GM13976 (cell line): ENCODE measurements at regions not wholly inside any gene's neighbourhood (a gene's known extent, or its start where the extent isn't known, plus 50 kb on each side); places are given as distances from the start of the nearest gene placed in this dataset.
"Not testable (repeated sequence)": the region's sequence is repeated elsewhere in the genome, so short reads cannot be mapped to it uniquely, and the experiment has no call there.

ENCODE experiments used
- DNase-seq: peaks from one replicate; pipeline ENCODE4 v3.0.0; 2012; ENCODE audit warnings: low spot score
- CTCF ChIP-seq: IDR thresholded peaks from 2 replicates; pipeline ENCODE4 v1.5.1; 2012; ENCODE audit warnings: borderline replicate concordance, mild to moderate bottlenecking; ENCODE audit not compliant: insufficient read depth; ENCODE audit errors: extremely low read depth, missing control alignments, control extremely low read depth
- in situ Hi-C: fragments of 300-500 bp; cut with MboI; formaldehyde crosslinking; loops from one replicate; pipeline ENCODE4 v1.12.0; 2022; ENCODE audit warnings: low sequenced_read_pairs, mixed read lengths, inconsistent platforms; ENCODE audit not compliant: unreplicated experiment

DNA sequence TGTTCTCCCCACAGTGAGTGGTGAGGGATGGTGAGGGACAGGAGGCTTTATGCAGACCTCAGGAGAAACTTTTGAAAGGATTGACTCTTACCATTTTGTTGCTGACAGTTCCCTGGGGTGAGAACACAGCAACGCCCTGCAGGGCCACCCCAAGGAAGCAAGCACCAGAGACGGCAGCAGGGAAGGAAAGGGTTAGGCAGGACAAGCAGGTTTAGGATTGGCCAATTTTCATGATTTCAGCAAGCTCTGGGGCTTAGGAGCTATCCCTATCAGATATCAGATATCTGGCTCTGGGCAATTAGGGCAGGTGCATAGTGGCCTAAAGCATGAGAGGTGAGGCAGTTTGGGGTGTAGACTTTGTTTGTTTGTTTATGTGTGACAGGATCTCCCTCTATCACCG lies 87.0 kb upstream of the LSM14A start:
- no peak for DNase-seq
- in situ Hi-C loops, result no loop called here
- TF ChIP-seq CTCF, result no peak

- no peak for TF ChIP-seq CTCF
- in situ Hi-C loops, result no loop called here
- no peak for DNase-seq
These were observed 84.0 kb upstream of the LSM14A start for GRCh38 chr19:34088292-34088691.

DNA sequence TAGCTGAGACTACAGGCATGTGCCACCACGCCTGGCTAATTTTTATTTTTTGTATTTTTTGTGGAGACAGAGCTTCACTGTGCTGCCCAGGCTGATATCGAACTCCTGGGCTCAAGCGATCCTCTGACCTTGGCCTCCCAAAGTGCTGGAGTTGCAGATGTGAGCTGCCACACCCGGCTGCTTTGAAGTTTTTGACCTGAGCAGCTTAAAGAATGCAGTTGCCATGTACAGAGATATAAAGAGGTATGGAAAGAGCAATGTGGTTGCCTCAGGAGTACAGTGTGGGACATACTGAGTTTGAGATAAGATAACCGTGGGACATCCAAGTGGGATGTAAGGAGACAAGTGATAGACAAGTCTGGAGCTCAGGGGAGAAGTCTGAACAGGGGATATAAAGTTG lies 82.7 kb upstream of the LSM14A start:
- in situ Hi-C loops, result no loop called here
- no peak for DNase-seq
- TF ChIP-seq CTCF, result no peak

GRCh38 chr19:34094960-34095359 lies 77.3 kb upstream of the LSM14A start:
- TF ChIP-seq CTCF, result no peak
- in situ Hi-C loops, result loop anchor here (10.0 kb wide), 1 partner anchor 310 kb away; no protein-coding TSS in a partner anchor
- no peak for DNase-seq

DNA sequence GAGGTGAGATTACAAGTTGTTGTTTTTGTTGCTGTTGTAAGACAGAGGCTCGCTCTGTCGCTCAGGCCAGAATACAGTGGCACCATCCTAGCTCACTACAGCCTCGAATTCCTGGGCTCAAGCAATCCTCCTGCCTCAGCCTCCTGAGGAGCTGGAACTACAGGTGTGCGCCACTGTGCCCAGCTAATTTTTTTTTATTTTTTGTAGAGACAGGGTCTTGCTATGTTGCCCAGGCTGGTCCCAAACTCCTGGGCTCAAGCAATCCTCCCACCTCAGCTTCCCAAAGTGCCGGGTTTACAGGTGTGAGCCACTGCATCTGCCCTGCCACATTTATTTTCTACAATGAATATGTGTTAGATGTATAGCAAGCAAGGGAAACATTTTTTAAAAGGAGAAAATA lies 76.9 kb upstream of the LSM14A start:
- DNase-seq, result not testable (repeated sequence)
- in situ Hi-C loops, result loop anchor here (10.0 kb wide), 1 partner anchor 311 kb away; no protein-coding TSS in a partner anchor

DNA sequence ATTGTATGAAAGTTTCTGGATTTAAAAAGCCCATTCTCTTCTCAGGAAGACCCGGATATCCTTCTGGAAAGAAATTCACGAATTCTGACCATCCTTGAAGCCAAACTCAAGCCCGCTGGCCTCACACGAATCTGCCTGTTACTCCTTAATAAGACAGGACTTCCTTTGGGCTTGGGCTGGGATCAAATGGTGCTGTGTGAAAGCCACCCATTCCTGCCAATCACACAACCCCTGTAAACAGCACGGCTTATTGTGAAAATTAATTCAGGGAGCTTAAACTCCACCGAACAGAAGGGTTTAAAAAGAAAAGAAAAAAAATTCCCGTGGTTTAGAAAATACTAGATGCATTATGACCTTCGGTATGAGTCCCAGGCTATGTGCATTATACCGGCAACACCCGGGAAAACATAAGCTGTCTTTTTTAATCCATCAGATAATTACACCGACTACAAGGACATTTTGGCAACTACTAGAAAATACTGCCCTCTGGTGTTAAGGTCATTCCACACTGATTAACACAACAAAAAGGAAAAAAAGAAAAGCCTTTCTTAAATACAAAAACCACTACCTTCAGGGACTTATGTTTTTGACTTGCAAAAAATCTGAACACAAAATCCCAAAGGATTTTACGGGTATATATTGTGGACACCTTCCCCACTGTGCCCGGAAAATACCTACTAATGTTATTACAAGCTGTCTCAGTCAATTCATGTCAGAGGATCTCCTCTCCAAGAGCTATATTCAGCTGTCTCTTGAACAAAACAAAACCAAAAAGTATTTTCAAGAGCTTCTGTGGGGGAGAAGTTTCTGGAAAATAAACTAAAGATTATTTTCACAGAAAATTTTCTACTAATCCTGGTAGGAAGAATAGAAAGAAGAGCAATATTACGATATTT lies 76.0 kb upstream of the LSM14A start:
- DNase-seq, result peak; percentile 46
- TF ChIP-seq CTCF, result peak; percentile 35
- in situ Hi-C loops, result loop anchor here (10.0 kb wide), 1 partner anchor 311 kb away; no protein-coding TSS in a partner anchor

- no peak for TF ChIP-seq CTCF
- in situ Hi-C loops, result no loop called here
- no peak for DNase-seq
These were observed 68.2 kb upstream of the LSM14A start for GRCh38 chr19:34104096-34104495.
